WERI-Rb-1 (cell line): ENCODE measurements at regions not wholly inside any gene's neighbourhood (a gene's known extent, or its start where the extent isn't known, plus 50 kb on each side); places are given as distances from the start of the nearest gene placed in this dataset.
A peak's percentile ranks its signal among the peaks of the same experiment; 100 is the strongest.

Experiments used
- DNase-seq: peaks from one replicate; pipeline ENCODE4 v3.0.0-alpha.2; 2020
- H3K27ac ChIP-seq: fragments of 250-450 bp; sonication (Bioruptor Pico); 2 replicates; pipeline ENCODE4 v1.5.1; 2020; ENCODE audit warnings: mild to moderate bottlenecking, moderate library complexity
- H3K27me3 ChIP-seq: fragments of 250-450 bp; sonication (Bioruptor Pico); 2 replicates; pipeline ENCODE4 v1.5.1; 2021; ENCODE audit warnings: mild to moderate bottlenecking, low read depth, moderate library complexity; ENCODE audit not compliant: insufficient read depth, severe bottlenecking
- H3K36me3 ChIP-seq: fragments of 250-450 bp; sonication (Bioruptor Pico); 2 replicates; pipeline ENCODE4 v1.5.1; 2020; ENCODE audit warnings: mild to moderate bottlenecking, moderate library complexity
- H3K4me3 ChIP-seq: 2 replicates; pipeline ENCODE4 v1.5.1; 2011; ENCODE audit warnings: low read depth, mild to moderate bottlenecking, control low read depth, low read length
- H3K9me3 ChIP-seq: fragments of 250-450 bp; sonication (Bioruptor Pico); 2 replicates; pipeline ENCODE4 v1.5.1; 2021; ENCODE audit warnings: mild to moderate bottlenecking, moderate library complexity; ENCODE audit not compliant: severe bottlenecking
- CTCF ChIP-seq: IDR thresholded peaks from 2 replicates; pipeline ENCODE4 v1.5.1; 2011; ENCODE audit warnings: low read depth, mild to moderate bottlenecking, control low read depth, inconsistent platforms, low read length

GRCh38 chr18:78510091-78510490 lies 469.5 kb upstream of the SALL3 start:
- no peaks in the 10 kb centered on the region for H3K9me3 ChIP-seq
- no peak for TF ChIP-seq CTCF
- H3K36me3 ChIP-seq: no peaks in the 10 kb centered on the region
- no peak overlapping the region for H3K4me3 ChIP-seq
- no peaks in the 10 kb centered on the region for H3K27me3 ChIP-seq
- DNase-seq: no peak
- no peak overlapping the region for H3K27ac ChIP-seq

- H3K27me3 ChIP-seq: no peaks in the 10 kb centered on the region
- H3K9me3 ChIP-seq: no peaks in the 10 kb centered on the region
- peak; percentile 37 for DNase-seq
- no peak overlapping the region for H3K4me3 ChIP-seq
- no peak overlapping the region for H3K27ac ChIP-seq
- H3K36me3 ChIP-seq: no peaks in the 10 kb centered on the region
- no peak for TF ChIP-seq CTCF
Observed at GRCh38 chr18:78510636-78511035, 469.0 kb upstream of the SALL3 start.

- Histone ChIP-seq H3K27ac (no peak overlapping the region), H3K9me3 (no peaks in the 10 kb centered on the region), H3K4me3 (no peak overlapping the region), H3K36me3 (no peaks in the 10 kb centered on the region), H3K27me3 (no peaks in the 10 kb centered on the region)
- TF ChIP-seq CTCF: no peak
- peak; percentile 7 for DNase-seq
Observed at GRCh38 chr18:78511666-78512601, 467.7 kb upstream of the SALL3 start.

- TF ChIP-seq CTCF: no peak
- Histone ChIP-seq H3K4me3 (no peak overlapping the region), H3K36me3 (no peaks in the 10 kb centered on the region; the same call in 1 of the 2 replicates), H3K27ac (no peak overlapping the region), H3K9me3 (no peaks in the 10 kb centered on the region), H3K27me3 (no peaks in the 10 kb centered on the region)
- DNase-seq: peak; percentile 3
Observed at GRCh38 chr18:78514910-78515670, 464.5 kb upstream of the SALL3 start.

- H3K27me3 ChIP-seq: no peaks in the 10 kb centered on the region
- no peaks in the 10 kb centered on the region for H3K9me3 ChIP-seq
- H3K27ac ChIP-seq: no peak overlapping the region
- H3K4me3 ChIP-seq: no peak overlapping the region
- no peaks in the 10 kb centered on the region; the same call in 1 of the 2 replicates for H3K36me3 ChIP-seq
- no peak for TF ChIP-seq CTCF
- no peak for DNase-seq
Observed at GRCh38 chr18:78517328-78517727, 462.3 kb upstream of the SALL3 start.
